SK-N-SH treated with all-trans-retinoic acid at 6 μM for 48 hours (cell line): ENCODE measurements at regions not wholly inside any gene's neighbourhood (a gene's known extent, or its start where the extent isn't known, plus 50 kb on each side); places are given as distances from the start of the nearest gene placed in this dataset.

Experiments used
- CSRNP3 ChIP-seq: fragments of 250-450 bp; sonication (Bioruptor Pico); IDR thresholded peaks from 2 replicates; pipeline ENCODE4 v1.5.1; 2021; ENCODE audit warnings: mild to moderate bottlenecking, moderate library complexity
- RARB ChIP-seq: fragments of 250-450 bp; sonication (Bioruptor Pico); IDR thresholded peaks from 2 replicates; pipeline ENCODE4 v1.8.0; 2021; ENCODE audit warnings: mild to moderate bottlenecking, moderate library complexity
- ZFP30 ChIP-seq: fragments of 450-650 bp; formaldehyde crosslinking; IDR thresholded peaks from 2 replicates; pipeline ENCODE4 v1.5.0; 2022; ENCODE audit warnings: mild to moderate bottlenecking, moderate library complexity
- ZNF565 ChIP-seq: fragments of 450-650 bp; formaldehyde crosslinking; conservative IDR thresholded peaks from 2 replicates; pipeline ENCODE4 v1.5.0; 2020; ENCODE audit warnings: low read depth, mild to moderate bottlenecking, moderate library complexity
- TF ChIP-seq, protein P1 (sequence below): fragments of 250-450 bp; sonication (Bioruptor Pico); IDR thresholded peaks from 2 replicates; pipeline ENCODE4 v1.8.0; 2020; ENCODE audit warnings: mild to moderate bottlenecking, moderate library complexity, borderline replicate concordance

GRCh38 chr11:110986016-110986415, 259.5 kb upstream of the POU2AF2 start:
- TF ChIP-seq RARB (CRISPR knock-in tag): no peak
- TF ChIP-seq, protein P1, sequence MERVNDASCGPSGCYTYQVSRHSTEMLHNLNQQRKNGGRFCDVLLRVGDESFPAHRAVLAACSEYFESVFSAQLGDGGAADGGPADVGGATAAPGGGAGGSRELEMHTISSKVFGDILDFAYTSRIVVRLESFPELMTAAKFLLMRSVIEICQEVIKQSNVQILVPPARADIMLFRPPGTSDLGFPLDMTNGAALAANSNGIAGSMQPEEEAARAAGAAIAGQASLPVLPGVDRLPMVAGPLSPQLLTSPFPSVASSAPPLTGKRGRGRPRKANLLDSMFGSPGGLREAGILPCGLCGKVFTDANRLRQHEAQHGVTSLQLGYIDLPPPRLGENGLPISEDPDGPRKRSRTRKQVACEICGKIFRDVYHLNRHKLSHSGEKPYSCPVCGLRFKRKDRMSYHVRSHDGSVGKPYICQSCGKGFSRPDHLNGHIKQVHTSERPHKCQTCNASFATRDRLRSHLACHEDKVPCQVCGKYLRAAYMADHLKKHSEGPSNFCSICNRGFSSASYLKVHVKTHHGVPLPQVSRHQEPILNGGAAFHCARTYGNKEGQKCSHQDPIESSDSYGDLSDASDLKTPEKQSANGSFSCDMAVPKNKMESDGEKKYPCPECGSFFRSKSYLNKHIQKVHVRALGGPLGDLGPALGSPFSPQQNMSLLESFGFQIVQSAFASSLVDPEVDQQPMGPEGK (CRISPR knock-in tag): no peak
- TF ChIP-seq CSRNP3 (CRISPR knock-in tag): no peak
- no peak for TF ChIP-seq ZNF565 (CRISPR knock-in tag)
- no peak for TF ChIP-seq ZFP30 (CRISPR knock-in tag)
